Esophagus squamous epithelium (tissue), 4 donors: ENCODE measurements at regions not wholly inside any gene's neighbourhood (a gene's known extent, or its start where the extent isn't known, plus 50 kb on each side); places are given as distances from the start of the nearest gene placed in this dataset.

Experiments used
- POLR2A ChIP-seq, 4 donors: fragments of 450-650 bp; IDR thresholded peaks; one replicate each; pipeline ENCODE4 v1.6.1; 2017; ENCODE audit warnings: antibody characterized with exemption in 4 of 4, mild to moderate bottlenecking in 4 of 4, moderate library complexity in 3 of 4
- TF ChIP-seq, protein P1 (sequence below), 6 experiments: fragments of 450-650 bp in 4 of 6; fragments of 200-600 bp in 2 of 6; sonication (generic) in 2 of 6; IDR thresholded peaks; one replicate each; pipeline ENCODE4 v1.5.1; 2016 to 2019; ENCODE audit warnings: antibody characterized with exemption in 6 of 6, mild to moderate bottlenecking in 4 of 6, moderate library complexity in 4 of 6

DNA sequence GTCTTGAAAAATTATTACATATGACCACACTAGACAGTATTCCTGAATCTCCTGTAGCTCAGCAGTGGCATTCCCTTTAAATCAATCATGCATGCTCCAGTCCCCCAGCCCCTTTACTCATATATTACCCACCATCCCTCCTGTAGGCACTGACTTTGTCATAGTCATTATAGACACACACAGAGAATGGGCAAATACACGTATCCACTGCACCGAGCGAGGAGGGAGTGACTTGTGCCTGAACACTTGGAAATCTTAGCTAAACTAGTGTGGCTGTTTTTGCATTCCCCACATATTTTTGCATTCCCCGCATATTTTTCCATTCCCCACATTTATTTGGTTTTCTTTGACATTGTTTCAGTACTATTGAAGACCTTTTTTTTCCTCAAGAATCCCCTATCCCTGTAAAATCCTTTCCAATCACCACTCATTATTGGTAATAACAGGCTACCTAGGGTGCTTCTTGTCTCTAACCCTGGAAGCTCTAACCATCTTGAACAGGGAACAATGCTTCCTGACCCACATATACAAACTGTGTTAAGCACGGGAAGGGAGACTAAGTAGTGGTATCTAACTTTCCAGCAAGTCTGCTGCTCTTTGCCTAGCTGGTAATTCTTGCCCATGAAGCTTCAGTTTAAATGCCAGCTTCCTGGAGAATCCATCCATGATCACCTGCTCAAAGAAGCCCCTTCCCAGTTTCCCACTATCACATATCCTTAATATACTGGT, 534.4 kb upstream of the CAMK1G start:
- TF ChIP-seq, protein P1, sequence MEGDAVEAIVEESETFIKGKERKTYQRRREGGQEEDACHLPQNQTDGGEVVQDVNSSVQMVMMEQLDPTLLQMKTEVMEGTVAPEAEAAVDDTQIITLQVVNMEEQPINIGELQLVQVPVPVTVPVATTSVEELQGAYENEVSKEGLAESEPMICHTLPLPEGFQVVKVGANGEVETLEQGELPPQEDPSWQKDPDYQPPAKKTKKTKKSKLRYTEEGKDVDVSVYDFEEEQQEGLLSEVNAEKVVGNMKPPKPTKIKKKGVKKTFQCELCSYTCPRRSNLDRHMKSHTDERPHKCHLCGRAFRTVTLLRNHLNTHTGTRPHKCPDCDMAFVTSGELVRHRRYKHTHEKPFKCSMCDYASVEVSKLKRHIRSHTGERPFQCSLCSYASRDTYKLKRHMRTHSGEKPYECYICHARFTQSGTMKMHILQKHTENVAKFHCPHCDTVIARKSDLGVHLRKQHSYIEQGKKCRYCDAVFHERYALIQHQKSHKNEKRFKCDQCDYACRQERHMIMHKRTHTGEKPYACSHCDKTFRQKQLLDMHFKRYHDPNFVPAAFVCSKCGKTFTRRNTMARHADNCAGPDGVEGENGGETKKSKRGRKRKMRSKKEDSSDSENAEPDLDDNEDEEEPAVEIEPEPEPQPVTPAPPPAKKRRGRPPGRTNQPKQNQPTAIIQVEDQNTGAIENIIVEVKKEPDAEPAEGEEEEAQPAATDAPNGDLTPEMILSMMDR (IDR thresholded peaks at IDR 0.05), result no peak
- no peak for TF ChIP-seq POLR2A (IDR thresholded peaks at IDR 0.05)
